Astrocyte (in vitro differentiated cells and primary cell): ENCODE measurements at regions not wholly inside any gene's neighbourhood (a gene's known extent, or its start where the extent isn't known, plus 50 kb on each side); places are given as distances from the start of the nearest gene placed in this dataset.

ENCODE experiments used
- CTCF ChIP-seq: IDR thresholded peaks from 2 replicates; pipeline ENCODE4 v1.5.1; 2011; ENCODE audit warnings: low read depth, mild to moderate bottlenecking, inconsistent platforms, low read length, moderate library complexity; ENCODE audit not compliant: insufficient read depth
- EZH2 ChIP-seq: IDR thresholded peaks from 2 replicates; pipeline ENCODE4 v1.6.1; 2012; ENCODE audit warnings: mild to moderate bottlenecking, low read length, inconsistent platforms; ENCODE audit not compliant: insufficient read depth

DNA sequence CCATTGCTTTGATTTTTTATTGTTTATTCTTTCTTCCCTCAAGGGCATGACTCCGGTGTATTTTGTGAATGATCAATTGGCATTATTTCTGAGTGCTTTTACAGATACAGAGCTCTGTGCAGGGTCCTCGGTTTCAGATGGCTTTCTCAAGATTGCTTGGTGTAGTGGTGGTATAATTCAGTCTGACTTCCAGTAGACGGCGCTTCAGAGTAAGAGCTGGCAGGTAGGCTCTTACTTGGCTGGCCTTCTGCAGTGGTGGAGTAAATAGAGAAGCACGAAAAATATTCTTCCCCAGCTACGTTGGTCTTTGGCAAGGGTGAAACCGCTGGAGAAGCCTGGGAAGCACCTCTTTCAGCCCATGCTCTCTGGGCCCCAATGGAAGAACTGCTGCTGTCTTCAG lies 723.0 kb upstream of the BCHE start:
- TF ChIP-seq CTCF (no peak), EZH2 (no peak)
